ENCODE measurements at regions not wholly inside any gene's neighbourhood (a gene's known extent, or its start where the extent isn't known, plus 50 kb on each side); places are given as distances from the start of the nearest gene placed in this dataset.
A peak's percentile ranks its signal among the peaks of the same experiment; 100 is the strongest.
"Not testable (repeated sequence)": the region's sequence is repeated elsewhere in the genome, so short reads cannot be mapped to it uniquely, and the experiment has no call there.

DNA sequence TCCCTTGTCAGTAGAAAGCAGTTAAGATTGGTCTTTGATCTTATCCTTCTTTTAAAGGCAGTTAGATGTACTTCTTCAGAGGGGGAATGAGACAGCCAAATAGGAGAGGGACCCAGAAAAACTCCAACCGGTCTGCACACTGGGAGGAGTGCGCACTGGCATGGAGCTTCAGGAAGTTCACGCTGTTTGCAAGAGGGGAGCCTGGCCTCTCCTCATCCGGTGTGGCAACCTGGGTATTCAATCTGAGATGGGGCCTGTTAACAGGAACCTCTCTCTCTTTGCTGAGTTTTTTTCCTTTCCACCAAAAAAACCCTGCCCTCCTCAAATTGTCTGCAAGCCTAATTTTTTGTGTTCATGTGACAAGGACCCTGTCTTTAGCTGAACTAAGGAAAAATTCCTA lies 162.5 kb upstream of the OLIG3 start:
- no peak for DNase-seq (ENCODE audit: low read depth)

- no peak for DNase-seq (ENCODE audit: low read depth)
Measured at GRCh38 chr6:137657351-137657911, 163.2 kb upstream of the OLIG3 start.

GRCh38 chr6:137658287-137658686 lies 164.1 kb upstream of the OLIG3 start:
- no peak for DNase-seq (ENCODE audit: low read depth)

GRCh38 chr6:137659871-137660270 lies 165.7 kb upstream of the OLIG3 start:
- DNase-seq (ENCODE audit: low read depth), result no peak

DNA sequence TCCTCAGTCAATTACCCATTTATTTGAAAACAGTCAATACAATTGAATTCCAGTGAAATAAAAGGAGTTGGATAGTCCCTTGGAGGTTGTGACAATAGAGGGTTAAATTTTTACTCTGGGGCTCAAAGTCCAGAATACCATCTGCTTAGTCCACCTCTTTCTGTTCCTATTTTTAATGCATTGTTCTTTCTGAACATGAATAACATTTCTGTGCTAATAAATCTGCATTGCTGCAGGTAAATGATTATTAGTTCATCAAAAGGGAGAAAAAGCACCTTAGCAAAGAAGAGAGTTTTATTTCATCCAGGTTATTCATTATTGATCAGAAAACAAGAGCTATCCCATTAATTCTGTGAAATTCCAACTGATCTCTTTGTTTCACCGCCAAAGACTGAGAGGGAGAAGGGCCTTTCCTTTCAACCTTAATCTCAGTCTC lies 166.1 kb upstream of the OLIG3 start:
- DNase-seq (ENCODE audit: low read depth), result no peak

- DNase-seq (ENCODE audit: low read depth), result peak; percentile 8
Measured at GRCh38 chr6:137661601-137662000, 167.4 kb upstream of the OLIG3 start.

- no peak for DNase-seq (ENCODE audit: low read depth)
Measured at GRCh38 chr6:137664183-137664582, 170.0 kb upstream of the OLIG3 start.

DNA sequence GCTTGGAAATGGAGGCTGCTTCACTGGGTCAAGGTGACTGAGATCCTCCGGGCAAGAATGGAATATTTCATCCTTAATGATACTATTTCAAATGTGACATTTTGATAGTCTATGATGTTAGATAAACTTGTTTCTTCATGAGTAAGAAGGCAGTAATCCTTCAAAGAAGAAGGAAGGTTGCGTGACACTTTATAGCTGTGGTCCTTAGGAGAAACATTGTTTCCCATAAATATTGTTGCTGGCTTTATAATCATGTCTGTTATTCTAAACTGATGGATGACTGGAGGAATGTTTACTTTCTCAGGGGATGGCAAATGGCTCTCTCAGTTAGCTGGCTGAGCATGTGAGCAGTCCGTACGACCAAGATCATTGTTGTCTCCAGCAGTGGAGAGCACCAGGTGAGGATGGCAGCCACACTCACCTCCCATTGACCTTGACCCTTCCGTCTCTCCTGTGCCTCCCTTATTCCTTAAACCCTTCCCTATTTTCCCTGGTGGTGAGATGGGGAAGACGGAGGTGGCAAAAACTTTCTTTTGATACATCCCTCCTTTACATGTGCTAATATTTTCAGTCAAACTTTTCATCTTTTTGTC lies 171.2 kb upstream of the OLIG3 start:
- DNase-seq (ENCODE audit: low read depth), result no peak

- DNase-seq (ENCODE audit: low read depth), result no peak
Measured at GRCh38 chr6:137666202-137666774, 172.1 kb upstream of the OLIG3 start.

DNA sequence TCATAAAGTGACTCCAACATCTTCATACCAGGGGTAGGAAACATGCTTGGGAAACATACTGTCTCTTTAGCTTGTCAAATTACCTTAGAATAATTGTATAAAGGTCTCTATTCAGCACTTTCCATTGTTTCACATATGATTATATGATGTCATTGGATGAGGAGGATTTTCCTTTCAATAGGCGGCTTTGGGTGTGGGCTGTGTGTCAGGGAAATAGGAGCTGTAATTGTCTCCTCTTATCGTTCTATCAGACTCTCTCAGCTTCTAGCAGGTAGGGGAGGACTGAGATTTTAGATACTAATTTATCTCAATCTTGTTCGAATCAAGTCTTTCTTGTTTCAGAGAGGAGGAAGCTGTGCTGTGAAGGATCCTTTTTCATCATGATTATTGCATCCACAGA lies 179.4 kb upstream of the OLIG3 start:
- no peak for DNase-seq (ENCODE audit: low read depth)

GRCh38 chr6:137676888-137677287 lies 182.7 kb upstream of the OLIG3 start:
- DNase-seq (ENCODE audit: low read depth), result no peak

GRCh38 chr6:137677709-137678108 lies 183.5 kb upstream of the OLIG3 start:
- DNase-seq (ENCODE audit: low read depth), result no peak

GRCh38 chr6:137678451-137678850 lies 184.3 kb upstream of the OLIG3 start:
- no peak for DNase-seq (ENCODE audit: low read depth)

- no peak for DNase-seq (ENCODE audit: low read depth)
Measured at GRCh38 chr6:137680705-137681346, 186.2 kb upstream of the TNFAIP3 start.

GRCh38 chr6:137681445-137682009 lies 185.5 kb upstream of the TNFAIP3 start:
- no peak for DNase-seq (ENCODE audit: low read depth)

- not testable (repeated sequence) for DNase-seq (ENCODE audit: low read depth)
Measured at GRCh38 chr6:137682658-137683057, 184.4 kb upstream of the TNFAIP3 start.

DNA sequence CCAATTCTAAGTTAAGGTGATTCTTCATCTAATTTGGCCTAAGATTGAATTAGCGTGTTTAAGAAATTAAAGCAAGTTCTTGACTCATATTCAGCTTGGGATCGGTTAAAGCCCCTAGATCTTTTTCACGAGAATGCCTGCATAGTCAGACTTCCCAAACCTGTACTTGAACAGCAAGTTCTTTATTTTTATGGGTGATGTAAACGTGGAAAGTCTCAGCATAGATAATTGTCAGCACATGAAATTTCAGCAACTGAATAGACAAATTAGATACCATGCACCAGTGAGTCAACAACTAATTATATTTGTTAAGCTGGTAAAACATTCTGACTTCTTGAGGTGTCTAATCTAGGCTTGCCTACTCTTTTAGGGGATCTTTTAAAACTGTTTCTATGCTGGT lies 183.1 kb upstream of the TNFAIP3 start:
- DNase-seq (ENCODE audit: low read depth), result no peak

DNA sequence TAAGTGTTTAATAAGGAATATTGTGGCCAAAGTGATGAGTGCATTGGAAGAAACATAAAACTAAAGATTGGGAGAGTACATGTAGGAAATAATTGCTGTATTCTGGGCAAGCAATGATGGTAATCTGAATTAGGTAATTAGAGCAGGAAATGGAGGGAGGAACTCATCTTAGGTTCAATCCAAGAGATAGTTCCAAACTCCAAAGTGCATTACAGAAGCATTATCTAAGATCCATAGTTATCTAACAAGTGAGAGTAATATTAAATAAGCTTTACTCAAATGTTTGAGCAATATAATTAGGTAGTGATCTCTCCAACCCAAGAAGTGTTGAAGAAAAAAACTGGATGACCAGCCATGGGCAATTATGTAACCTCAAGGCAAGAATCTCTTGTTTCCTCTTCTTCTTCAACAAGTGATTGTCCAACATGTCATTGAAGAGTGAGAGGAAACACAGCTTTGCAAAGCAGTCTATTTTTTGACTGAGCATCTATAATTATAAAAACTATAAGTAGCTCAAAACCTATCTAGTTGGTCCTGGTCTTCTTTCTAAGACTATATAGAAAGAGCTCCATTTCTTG lies 181.2 kb upstream of the TNFAIP3 start:
- no peak for DNase-seq (ENCODE audit: low read depth)

- DNase-seq (ENCODE audit: low read depth), result no peak
Measured at GRCh38 chr6:137687818-137688217, 179.2 kb upstream of the TNFAIP3 start.

DNA sequence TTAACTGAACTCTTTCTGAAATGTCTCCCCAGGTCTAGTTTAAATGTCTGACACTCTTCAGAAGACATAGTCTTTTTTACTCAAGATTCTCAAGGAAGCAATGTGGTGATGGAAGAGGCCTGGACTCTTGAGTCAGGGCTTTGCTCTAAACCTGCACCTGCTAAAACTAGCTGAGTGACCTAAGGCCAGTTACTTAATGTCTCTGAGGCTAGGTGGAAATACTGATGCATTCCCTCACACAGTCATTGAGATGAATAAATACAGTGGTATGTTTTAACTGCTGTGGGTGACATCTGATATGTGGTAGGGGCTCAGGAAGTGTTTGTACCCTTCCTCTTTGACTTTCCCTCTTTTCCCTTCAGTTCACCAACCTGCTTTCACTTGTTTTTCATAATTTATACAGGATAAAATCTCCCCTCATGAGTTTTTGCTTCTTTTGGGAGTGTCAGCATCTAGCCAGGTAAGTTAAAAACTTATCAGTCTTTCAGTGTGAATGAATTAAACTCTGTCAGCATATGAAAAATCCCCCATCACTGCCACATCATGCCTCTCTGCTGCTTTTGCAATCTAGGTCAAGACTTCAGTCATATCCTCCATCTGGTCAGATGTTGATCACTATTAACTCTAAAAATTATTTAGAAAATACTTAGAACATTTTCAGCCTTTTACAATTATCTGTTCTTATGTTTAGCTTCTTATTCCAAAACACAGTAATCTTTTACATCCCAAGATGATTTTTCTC lies 178.7 kb upstream of the TNFAIP3 start:
- no peak for DNase-seq (ENCODE audit: low read depth)

- no peak for DNase-seq (ENCODE audit: low read depth)
Measured at GRCh38 chr6:137689377-137689776, 177.7 kb upstream of the TNFAIP3 start.

DNA sequence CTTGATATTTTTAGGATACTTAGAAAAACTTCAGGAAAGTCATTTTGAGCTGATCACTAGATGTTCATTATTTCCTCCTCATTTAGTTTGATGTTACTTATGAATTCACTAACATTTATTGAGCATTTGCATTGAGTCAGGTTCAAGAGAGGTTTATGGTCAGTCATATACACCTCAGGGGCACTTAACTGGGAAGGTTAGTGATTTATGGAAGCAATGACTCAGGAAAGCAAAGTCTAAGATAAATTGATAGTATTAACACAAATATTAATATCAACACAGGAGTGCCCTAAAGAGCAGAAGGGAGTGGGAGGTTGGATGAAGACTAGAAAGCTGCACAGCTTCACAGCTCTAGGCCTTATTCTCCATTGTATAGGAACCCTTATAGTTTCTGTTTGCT lies 177.0 kb upstream of the TNFAIP3 start:
- no peak for DNase-seq (ENCODE audit: low read depth)
